ENCODE measurements at regions not wholly inside any gene's neighbourhood (a gene's known extent, or its start where the extent isn't known, plus 50 kb on each side); places are given as distances from the start of the nearest gene placed in this dataset.
A peak's percentile ranks its signal among the peaks of the same experiment; 100 is the strongest.

DNA sequence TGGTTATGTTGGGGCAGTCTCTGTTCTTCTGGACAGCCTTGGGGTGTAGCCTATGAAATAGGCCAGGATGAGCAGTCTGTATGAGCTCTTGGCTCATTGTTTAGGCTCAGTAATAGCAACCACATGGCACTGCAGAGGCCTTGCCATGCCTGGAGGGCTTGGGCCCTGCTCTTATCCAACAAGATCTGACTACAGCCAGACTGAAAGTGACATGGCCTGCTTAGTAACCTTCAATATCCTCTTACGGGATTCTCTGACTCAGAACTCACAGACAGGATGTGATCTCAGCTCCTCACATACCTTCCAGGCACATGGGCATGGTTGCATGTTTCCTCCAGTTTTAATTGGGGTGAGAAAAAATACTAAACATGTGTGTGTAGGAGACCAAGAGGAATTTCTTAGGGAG, 289.3 kb downstream of the PTEN start:
- Histone ChIP-seq H3K27me3 (ENCODE audit: insufficient read depth, low read length, poor library complexity, severe bottlenecking) (no peaks in the 10 kb centered on the region), H3K36me3 (ENCODE audit: insufficient read depth, low read length) (no peaks in the 10 kb centered on the region), H3K4me3 (ENCODE audit: low read length) (no peak overlapping the region), H3K4me1 (ENCODE audit: insufficient read depth, low read length) (peaks cover 9% of the 10 kb centered on the region), H3K9me3 (ENCODE audit: low read length) (no peaks in the 10 kb centered on the region), H3K27ac (ENCODE audit: low read depth, low read length) (no peak overlapping the region)
- H3K4me3 Mint-ChIP-seq, result no peak overlapping the region
- ChIA-PET POLR2A (no interaction called here), CTCF (no interaction called here)
- peaks cover 0 to 3% (median 0%) of the 10 kb centered on the region in 3 donors for H3K36me3 Mint-ChIP-seq
- peaks cover 0 to 1% of the 10 kb centered on the region in 2 donors for H3K27me3 Mint-ChIP-seq
- no peaks in the 10 kb centered on the region for H3K9me3 Mint-ChIP-seq
- H3K27ac Mint-ChIP-seq, result peak overlapping the region in 3 of 8 donors; percentile 22 to 82 (median 39)
- DNase-seq, result no peak
- peaks cover 6 to 13% (median 10%) of the 10 kb centered on the region in 3 donors for H3K4me1 Mint-ChIP-seq

GRCh38 chr10:88154596-88155250, 291.3 kb downstream of the PTEN start:
- peaks cover 0 to 1% of the 10 kb centered on the region in 2 donors for H3K27me3 Mint-ChIP-seq
- POLR2A ChIA-PET, result no interaction called here
- H3K4me3 Mint-ChIP-seq, result no peak overlapping the region
- H3K4me1 Mint-ChIP-seq, result peaks cover 6 to 13% (median 10%) of the 10 kb centered on the region in 3 donors
- no peak overlapping the region for H3K4me3 ChIP-seq (ENCODE audit: low read length)
- peaks cover 0 to 3% (median 0%) of the 10 kb centered on the region in 3 donors for H3K36me3 Mint-ChIP-seq
- no peaks in the 10 kb centered on the region for H3K27me3 ChIP-seq (ENCODE audit: insufficient read depth, low read length, poor library complexity, severe bottlenecking)
- peaks cover 9% of the 10 kb centered on the region for H3K4me1 ChIP-seq (ENCODE audit: insufficient read depth, low read length)
- no peak for DNase-seq
- no peak overlapping the region for H3K27ac ChIP-seq (ENCODE audit: low read depth, low read length)
- H3K27ac Mint-ChIP-seq, result no peak overlapping the region
- no peaks in the 10 kb centered on the region for H3K36me3 ChIP-seq (ENCODE audit: insufficient read depth, low read length)
- no peaks in the 10 kb centered on the region for H3K9me3 Mint-ChIP-seq
- H3K9me3 ChIP-seq (ENCODE audit: low read length), result no peaks in the 10 kb centered on the region
- CTCF ChIA-PET, result no interaction called here

- H3K27ac Mint-ChIP-seq, result no peak overlapping the region
- CTCF ChIA-PET, result no interaction called here
- peaks cover 6 to 13% (median 10%) of the 10 kb centered on the region in 3 donors for H3K4me1 Mint-ChIP-seq
- Histone ChIP-seq H3K27ac (ENCODE audit: low read depth, low read length) (no peak overlapping the region), H3K27me3 (ENCODE audit: insufficient read depth, low read length, poor library complexity, severe bottlenecking) (no peaks in the 10 kb centered on the region), H3K36me3 (ENCODE audit: insufficient read depth, low read length) (no peaks in the 10 kb centered on the region), H3K4me3 (ENCODE audit: low read length) (no peak overlapping the region), H3K9me3 (ENCODE audit: low read length) (no peaks in the 10 kb centered on the region), H3K4me1 (ENCODE audit: insufficient read depth, low read length) (peaks cover 9% of the 10 kb centered on the region)
- no peaks in the 10 kb centered on the region for H3K9me3 Mint-ChIP-seq
- peaks cover 0 to 3% (median 0%) of the 10 kb centered on the region in 3 donors for H3K36me3 Mint-ChIP-seq
- peaks cover 0 to 1% of the 10 kb centered on the region in 2 donors for H3K27me3 Mint-ChIP-seq
- POLR2A ChIA-PET, result no interaction called here
- no peak overlapping the region for H3K4me3 Mint-ChIP-seq
- no peak for DNase-seq
These were observed 292.9 kb downstream of the PTEN start for GRCh38 chr10:88156341-88156740.

DNA sequence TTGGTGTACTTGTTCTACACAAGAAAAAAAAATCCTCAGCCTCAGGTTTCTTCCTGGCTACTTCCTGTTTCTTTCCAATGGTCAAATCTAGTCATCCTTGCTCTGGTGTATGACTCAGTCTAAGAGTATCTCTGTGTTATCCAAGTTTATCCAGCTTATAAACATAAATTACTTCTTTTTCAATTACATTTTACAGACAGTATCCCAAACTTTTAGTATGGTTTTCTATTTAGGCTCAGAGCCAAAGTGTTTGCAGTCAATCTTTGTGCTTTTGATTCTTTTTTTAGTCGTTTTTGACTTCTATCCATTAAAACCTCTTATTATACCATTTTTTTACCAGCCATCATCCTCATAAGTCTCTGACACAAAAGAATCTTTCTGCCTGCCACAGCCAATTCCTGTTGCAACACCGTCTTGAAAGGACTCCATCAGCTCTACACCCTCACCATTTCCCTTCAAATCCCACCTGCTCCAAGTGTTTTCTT, 294.6 kb downstream of the PTEN start:
- H3K4me3 Mint-ChIP-seq, result no peak overlapping the region
- H3K27me3 Mint-ChIP-seq, result peaks cover 0 to 1% of the 10 kb centered on the region in 2 donors
- CTCF ChIA-PET, result no interaction called here
- H3K4me3 ChIP-seq (ENCODE audit: low read length), result no peak overlapping the region
- H3K4me1 Mint-ChIP-seq, result peaks cover 4 to 9% (median 6%) of the 10 kb centered on the region in 3 donors
- peaks cover under 1% of the 10 kb centered on the region for H3K4me1 ChIP-seq (ENCODE audit: insufficient read depth, low read length)
- H3K36me3 ChIP-seq (ENCODE audit: insufficient read depth, low read length), result no peaks in the 10 kb centered on the region
- no peak overlapping the region for H3K27ac Mint-ChIP-seq
- H3K9me3 ChIP-seq (ENCODE audit: low read length), result no peaks in the 10 kb centered on the region
- H3K27me3 ChIP-seq (ENCODE audit: insufficient read depth, low read length, poor library complexity, severe bottlenecking), result no peaks in the 10 kb centered on the region
- peaks cover 0 to 3% (median 0%) of the 10 kb centered on the region in 3 donors for H3K36me3 Mint-ChIP-seq
- H3K9me3 Mint-ChIP-seq, result no peaks in the 10 kb centered on the region
- DNase-seq, result no peak
- POLR2A ChIA-PET, result no interaction called here
- no peak overlapping the region for H3K27ac ChIP-seq (ENCODE audit: low read depth, low read length)

DNA sequence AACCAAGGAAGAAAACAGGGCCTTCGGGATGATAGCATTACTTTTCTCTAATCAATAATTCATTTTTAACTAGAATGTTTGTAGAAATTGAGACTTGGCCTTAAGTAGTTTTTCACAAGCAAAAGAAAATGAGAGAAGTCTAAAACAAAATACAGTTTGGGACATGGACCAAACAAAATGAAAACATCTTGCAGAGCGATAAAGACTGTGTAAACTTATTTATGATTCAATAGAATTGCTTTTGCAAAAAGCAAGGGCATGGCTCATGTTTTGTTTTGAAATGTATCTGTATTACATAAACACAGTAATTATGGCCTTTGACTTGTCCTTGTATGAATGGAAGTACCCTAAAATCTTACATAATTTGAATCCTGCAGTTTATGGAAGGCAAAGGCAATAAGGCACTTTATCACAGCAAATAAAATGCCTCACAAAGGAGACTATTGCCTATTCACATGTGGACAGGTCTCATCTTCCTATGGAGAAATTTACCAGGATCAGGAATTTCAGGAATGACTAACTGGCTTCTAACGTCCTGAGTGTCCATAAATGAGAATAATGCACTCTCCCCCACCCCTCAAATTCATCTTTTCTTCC, 295.2 kb downstream of the PTEN start:
- Mint-ChIP-seq H3K9me3 (no peaks in the 10 kb centered on the region), H3K36me3 (peaks cover 0 to 3% (median 0%) of the 10 kb centered on the region in 3 donors), H3K27ac (no peak overlapping the region), H3K27me3 (peaks cover 0 to 1% of the 10 kb centered on the region in 2 donors), H3K4me3 (no peak overlapping the region), H3K4me1 (peaks cover 0 to 5% (median 4%) of the 10 kb centered on the region in 3 donors)
- Histone ChIP-seq H3K9me3 (ENCODE audit: low read length) (no peaks in the 10 kb centered on the region), H3K36me3 (ENCODE audit: insufficient read depth, low read length) (no peaks in the 10 kb centered on the region), H3K4me3 (ENCODE audit: low read length) (no peak overlapping the region), H3K4me1 (ENCODE audit: insufficient read depth, low read length) (no peaks in the 10 kb centered on the region), H3K27me3 (ENCODE audit: insufficient read depth, low read length, poor library complexity, severe bottlenecking) (no peaks in the 10 kb centered on the region), H3K27ac (ENCODE audit: low read depth, low read length) (no peak overlapping the region)
- ChIA-PET CTCF (no interaction called here), POLR2A (no interaction called here)
- no peak for DNase-seq

DNA sequence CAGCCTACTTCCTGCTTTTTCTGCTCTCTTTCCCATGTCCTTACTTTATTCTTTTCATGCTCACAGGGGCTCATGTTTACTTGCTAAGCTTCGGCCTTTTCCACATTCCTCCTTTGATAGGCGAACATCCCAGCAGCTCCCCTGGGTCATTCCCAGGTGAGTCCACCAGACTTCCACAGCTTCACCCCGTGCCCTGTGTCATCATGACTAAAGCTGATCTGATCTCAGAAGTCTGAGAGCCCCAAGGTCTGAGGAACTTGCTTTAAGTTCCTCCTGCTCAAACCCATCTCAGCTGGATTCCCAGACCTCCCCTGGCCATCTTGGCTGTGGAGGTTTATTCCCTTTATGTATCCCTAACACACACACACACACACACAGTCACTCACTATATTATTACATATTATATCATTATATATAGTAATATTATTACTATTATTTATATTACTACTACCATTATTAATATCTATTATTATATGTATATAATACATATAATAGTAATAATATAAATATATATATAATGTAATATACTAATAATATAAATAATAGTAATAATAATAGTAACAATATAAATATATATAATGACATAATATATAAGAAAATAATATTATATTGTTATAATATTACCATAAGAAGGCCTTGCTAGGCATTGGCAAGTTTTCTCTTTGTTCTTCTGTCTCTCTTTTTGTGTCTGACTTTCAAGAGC, 295.9 kb downstream of the PTEN start:
- no peaks in the 10 kb centered on the region for H3K27me3 ChIP-seq (ENCODE audit: insufficient read depth, low read length, poor library complexity, severe bottlenecking)
- Mint-ChIP-seq H3K9me3 (no peaks in the 10 kb centered on the region), H3K4me1 (peaks cover 0 to 5% (median 4%) of the 10 kb centered on the region in 3 donors), H3K36me3 (peaks cover 0 to 3% (median 0%) of the 10 kb centered on the region in 3 donors), H3K27ac (no peak overlapping the region), H3K27me3 (peaks cover 0 to 1% of the 10 kb centered on the region in 2 donors), H3K4me3 (no peak overlapping the region)
- no peak overlapping the region for H3K27ac ChIP-seq (ENCODE audit: low read depth, low read length)
- CTCF ChIA-PET, result no interaction called here
- POLR2A ChIA-PET, result no interaction called here
- no peaks in the 10 kb centered on the region for H3K9me3 ChIP-seq (ENCODE audit: low read length)
- H3K4me3 ChIP-seq (ENCODE audit: low read length), result no peak overlapping the region
- H3K36me3 ChIP-seq (ENCODE audit: insufficient read depth, low read length), result no peaks in the 10 kb centered on the region
- H3K4me1 ChIP-seq (ENCODE audit: insufficient read depth, low read length), result no peaks in the 10 kb centered on the region
- DNase-seq, result no peak

- no peaks in the 10 kb centered on the region for H3K27me3 ChIP-seq (ENCODE audit: insufficient read depth, low read length, poor library complexity, severe bottlenecking)
- ChIA-PET POLR2A (no interaction called here), CTCF (no interaction called here)
- H3K27ac ChIP-seq (ENCODE audit: low read depth, low read length), result no peak overlapping the region
- no peak overlapping the region for H3K27ac Mint-ChIP-seq
- no peaks in the 10 kb centered on the region for H3K36me3 ChIP-seq (ENCODE audit: insufficient read depth, low read length)
- no peaks in the 10 kb centered on the region for H3K9me3 Mint-ChIP-seq
- no peaks in the 10 kb centered on the region for H3K4me1 ChIP-seq (ENCODE audit: insufficient read depth, low read length)
- no peak overlapping the region for H3K4me3 ChIP-seq (ENCODE audit: low read length)
- no peaks in the 10 kb centered on the region for H3K9me3 ChIP-seq (ENCODE audit: low read length)
- H3K4me1 Mint-ChIP-seq, result peaks cover 0 to 5% (median 4%) of the 10 kb centered on the region in 3 donors
- no peak overlapping the region for H3K4me3 Mint-ChIP-seq
- H3K36me3 Mint-ChIP-seq, result no peaks in the 10 kb centered on the region
- H3K27me3 Mint-ChIP-seq, result peaks cover 0 to 1% of the 10 kb centered on the region in 2 donors
- DNase-seq, result no peak
These were observed 297.6 kb downstream of the PTEN start for GRCh38 chr10:88161070-88161469.

- Histone ChIP-seq H3K27ac (ENCODE audit: low read depth, low read length) (no peak overlapping the region), H3K36me3 (ENCODE audit: insufficient read depth, low read length) (no peaks in the 10 kb centered on the region), H3K27me3 (ENCODE audit: insufficient read depth, low read length, poor library complexity, severe bottlenecking) (no peaks in the 10 kb centered on the region), H3K4me3 (ENCODE audit: low read length) (no peak overlapping the region), H3K4me1 (ENCODE audit: insufficient read depth, low read length) (no peaks in the 10 kb centered on the region), H3K9me3 (ENCODE audit: low read length) (no peaks in the 10 kb centered on the region)
- Mint-ChIP-seq H3K4me3 (no peak overlapping the region), H3K27ac (no peak overlapping the region), H3K9me3 (no peaks in the 10 kb centered on the region), H3K36me3 (no peaks in the 10 kb centered on the region), H3K4me1 (peaks cover 0 to 5% (median 4%) of the 10 kb centered on the region in 3 donors), H3K27me3 (peaks cover 0 to 1% of the 10 kb centered on the region in 2 donors)
- DNase-seq, result no peak
- CTCF ChIA-PET, result no interaction called here
- POLR2A ChIA-PET, result no interaction called here
These were observed 298.3 kb downstream of the PTEN start for GRCh38 chr10:88161756-88162155.

All from CD8-positive, alpha-beta memory T cell (primary cell).